NCI-H1092 (cell line): ENCODE measurements at regions not wholly inside any gene's neighbourhood (a gene's known extent, or its start where the extent isn't known, plus 50 kb on each side); places are given as distances from the start of the nearest gene placed in this dataset.
"Not testable (repeated sequence)": the region's sequence is repeated elsewhere in the genome, so short reads cannot be mapped to it uniquely, and the experiment has no call there.

ENCODE experiments used
- DNase-seq: peaks from one replicate; lab custom pipeline; 2025; lab: John Stamatoyannopoulos, UW

DNA sequence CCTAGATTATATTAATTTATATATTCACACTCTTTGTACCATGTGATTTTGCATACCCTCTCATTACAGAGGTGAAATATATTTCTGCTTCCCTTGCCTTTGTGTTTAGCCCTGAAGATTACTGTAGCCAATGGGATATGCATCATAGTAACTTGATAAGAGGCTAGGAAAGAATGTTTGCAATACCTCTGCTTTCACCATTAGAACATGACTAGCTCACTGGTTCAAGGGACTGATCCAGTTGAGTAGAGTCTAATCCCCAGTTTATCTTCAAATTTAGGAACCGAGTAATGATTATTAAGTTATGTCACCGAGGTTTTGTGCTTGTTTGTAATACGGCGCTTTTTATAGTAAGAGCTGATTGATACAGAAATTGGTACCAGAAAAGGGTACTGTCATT is 552.6 kb upstream of the GJE1 start:
- DNase-seq, result no peak

DNA sequence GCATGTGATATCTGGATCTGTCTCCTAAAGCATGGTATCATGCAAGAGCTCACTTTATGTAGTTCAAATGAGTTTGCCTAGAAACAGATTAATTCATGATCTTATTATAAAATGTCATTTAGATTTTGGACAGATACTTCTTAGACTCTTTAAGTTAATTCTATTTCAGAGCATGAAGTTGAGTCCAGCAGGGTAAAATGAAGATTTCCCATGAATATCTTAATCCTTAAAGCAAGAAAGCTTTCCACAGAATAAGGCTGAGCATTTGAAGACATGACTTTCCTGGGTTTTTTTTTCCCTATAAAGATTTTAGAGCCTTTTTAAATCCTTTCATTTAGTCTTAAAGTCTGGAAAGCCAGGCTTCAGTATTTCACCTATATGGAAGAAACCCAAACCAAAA is 556.0 kb upstream of the GJE1 start:
- DNase-seq, result no peak

DNA sequence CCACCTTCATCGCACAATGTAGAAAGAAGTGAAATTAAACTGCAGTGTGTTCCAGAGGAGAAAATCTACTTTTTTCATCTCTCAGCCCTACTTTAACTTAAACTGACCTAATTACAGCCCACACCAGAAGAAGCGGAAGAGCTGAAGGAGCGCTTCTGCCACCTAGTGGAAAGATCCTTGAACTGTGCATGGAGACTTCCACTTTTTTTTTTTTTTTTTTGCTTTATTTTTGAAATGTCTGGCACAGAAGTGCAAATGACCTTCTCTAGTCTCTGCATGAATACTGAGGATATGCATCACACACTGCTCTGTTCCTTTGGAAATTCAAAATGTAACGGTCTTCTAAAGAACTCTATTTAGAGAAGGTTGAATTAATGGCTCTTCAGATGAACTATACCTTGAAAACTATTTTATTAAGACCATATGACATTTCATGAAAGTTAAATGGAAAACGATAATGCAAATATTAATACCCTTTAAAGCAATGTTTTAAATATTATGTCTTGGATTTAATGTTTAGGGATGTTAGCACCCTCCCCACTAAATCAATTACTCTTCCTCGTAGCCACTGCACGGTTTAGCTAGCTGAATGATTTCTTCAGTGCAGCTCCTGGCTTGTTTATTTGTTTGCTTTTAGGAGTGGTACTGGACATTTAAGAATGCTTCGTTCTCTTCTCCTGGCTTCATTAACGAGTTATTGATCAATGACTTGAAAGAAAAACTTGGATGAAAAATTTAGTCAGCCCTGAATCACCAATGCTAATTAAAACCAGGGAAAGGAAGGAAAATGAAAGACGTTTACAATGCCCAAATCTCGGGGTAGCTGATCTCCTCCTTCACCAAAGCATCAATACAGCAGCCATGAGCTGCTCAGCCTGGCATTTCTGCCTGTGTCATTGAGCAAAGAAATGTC is 569.6 kb upstream of the GJE1 start:
- peak; percentile 69 for DNase-seq

- peak; percentile 34 for DNase-seq
Observed at GRCh38 chr6:141562186-141562811, 570.4 kb upstream of the GJE1 start.

DNA sequence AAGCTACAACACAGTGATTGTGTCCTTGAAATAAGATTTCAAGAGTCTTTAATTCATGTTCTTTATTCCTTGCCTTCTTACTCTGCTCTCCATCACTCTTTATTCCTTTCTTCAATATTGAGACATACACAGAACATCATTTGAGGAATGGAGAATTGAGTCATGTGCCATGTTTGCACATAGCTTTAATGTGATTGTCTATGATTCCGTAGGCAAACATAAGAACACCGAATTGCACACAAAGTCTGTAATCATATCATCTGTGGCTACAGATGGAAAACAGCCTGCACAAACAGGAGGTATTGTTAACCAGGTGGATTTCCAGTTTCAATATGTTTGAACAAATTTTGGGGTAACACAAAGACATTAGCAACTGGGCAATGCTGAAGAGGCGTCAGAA is 571.6 kb upstream of the GJE1 start:
- DNase-seq, result peak; percentile 41

- DNase-seq, result peak; percentile 69
Observed at GRCh38 chr6:141552463-141552862, 580.3 kb upstream of the GJE1 start.

- no peak for DNase-seq
Observed at GRCh38 chr6:141552031-141552430, 580.7 kb upstream of the GJE1 start.

DNA sequence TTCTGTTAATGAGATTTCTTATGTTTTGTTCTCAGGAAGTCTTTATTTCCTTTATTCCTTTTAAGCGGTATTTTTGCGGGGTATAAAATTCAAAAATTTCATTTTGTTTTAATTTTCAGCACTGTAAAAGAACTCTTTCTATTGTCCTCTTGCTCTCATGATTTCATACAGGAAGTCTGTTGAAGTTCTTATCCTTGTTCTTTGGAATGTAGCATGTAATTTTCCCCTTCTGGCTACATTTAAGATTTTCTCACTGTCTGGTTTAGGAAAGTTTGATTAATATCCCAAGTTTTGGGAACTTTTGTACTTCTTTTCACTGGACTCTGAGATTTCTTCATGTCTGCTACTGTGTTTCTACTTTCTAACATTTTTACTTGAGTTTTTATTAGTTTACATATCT is 581.4 kb upstream of the GJE1 start:
- no peak for DNase-seq

- no peak for DNase-seq
Observed at GRCh38 chr6:141550471-141550870, 582.3 kb upstream of the GJE1 start.

- DNase-seq, result no peak
Observed at GRCh38 chr6:141548966-141549365, 583.8 kb upstream of the GJE1 start.

DNA sequence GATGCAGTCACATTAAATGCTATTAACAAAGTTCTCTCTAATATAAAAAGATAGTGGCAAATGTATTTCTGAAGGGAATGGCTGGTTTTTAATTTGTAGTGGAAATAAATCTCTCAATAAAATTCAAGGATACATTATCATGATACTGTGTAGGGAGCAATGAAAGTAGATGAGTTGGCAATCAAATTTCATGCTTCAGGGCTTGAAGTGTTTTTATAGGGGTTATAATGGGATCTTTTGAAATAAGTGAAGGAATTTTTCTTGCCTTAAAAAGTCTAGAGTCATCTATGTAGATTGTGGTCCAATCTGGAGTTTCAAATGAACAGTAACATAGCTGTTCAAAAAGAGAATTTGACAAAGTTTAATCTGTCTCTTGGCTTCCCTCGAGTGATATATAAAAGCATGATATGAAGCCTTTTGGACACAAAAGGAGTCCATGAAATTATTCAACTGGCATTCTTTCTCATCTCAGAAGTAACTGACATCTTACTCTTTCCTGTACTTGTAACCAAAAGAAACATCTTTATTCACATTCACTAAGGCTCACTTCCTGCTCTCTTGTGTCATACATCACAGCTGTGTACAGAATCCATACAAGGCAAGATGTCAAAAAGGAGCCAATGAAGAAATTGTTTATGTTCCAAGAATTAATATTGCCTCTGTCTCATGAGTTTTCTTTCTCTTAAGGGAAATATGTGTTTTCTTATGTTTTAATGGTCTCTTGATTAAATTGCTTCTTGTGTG is 591.0 kb upstream of the GJE1 start:
- DNase-seq, result no peak

DNA sequence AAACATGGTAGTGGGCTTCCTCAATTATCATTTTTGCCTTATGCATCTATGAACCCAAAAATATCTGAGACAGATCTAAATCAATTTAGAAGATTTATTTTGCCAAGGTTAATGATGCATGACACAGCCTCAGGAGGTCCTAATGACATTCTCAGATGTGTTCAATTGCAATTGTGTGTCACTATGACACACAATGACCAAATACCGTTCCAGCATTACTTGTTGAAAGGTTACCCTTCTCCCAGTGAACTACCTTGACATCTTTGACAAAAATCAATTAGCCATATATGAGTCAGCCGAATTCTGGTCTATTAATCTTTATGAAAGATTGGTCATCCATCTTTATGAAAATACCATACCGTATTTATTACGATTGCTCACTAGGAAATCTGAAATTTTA is 592.5 kb upstream of the GJE1 start:
- DNase-seq, result no peak

GRCh38 chr6:141539617-141540016 is 593.1 kb upstream of the GJE1 start:
- no peak for DNase-seq

DNA sequence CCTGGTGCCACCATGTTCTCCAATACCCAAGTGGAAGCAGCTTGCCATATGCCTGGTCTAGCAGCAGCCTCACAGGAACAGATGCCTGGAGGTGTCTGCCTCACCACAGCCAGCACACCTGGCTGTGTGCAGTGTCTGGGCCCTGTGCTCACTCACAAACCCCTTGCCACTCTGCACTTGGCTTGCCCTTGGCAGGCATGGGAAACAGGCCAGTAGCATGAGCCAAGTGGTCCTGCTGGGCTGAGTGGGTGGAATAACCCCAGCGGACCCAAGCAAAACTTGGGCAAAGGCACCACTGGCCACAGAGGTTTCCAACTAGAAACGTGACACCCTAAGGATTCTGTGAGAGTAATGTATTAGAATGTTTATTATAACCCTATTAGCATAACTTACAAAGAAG is 600.5 kb upstream of the GJE1 start:
- DNase-seq, result no peak

- no peak for DNase-seq
Observed at GRCh38 chr6:141531040-141531439, 601.7 kb upstream of the GJE1 start.

GRCh38 chr6:141528596-141528995 is 604.1 kb upstream of the GJE1 start:
- no peak for DNase-seq

- DNase-seq, result no peak
Observed at GRCh38 chr6:141526985-141527384, 605.7 kb upstream of the GJE1 start.

DNA sequence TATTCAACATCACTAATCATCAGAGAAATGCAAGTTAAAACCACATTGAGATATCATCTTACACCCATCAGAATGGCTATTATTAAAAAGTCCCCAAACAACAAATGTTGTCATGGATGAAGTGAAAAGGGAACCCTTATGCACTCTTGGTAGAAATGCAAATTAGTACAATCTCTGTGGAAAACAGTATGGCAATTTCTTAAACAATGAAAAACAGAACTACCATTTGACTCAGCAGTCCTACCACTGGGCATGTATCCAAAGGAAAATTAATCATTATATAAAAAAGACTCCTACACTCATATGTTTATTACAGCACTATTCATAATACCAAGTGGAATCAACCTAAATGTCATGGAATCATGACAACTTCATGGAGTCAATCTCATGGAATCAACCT is 611.3 kb upstream of the GJE1 start:
- DNase-seq, result no peak

GRCh38 chr6:141513830-141514229 is 618.9 kb upstream of the GJE1 start:
- no peak for DNase-seq

GRCh38 chr6:141510803-141511202 is 621.9 kb upstream of the GJE1 start:
- no peak for DNase-seq

- not testable (repeated sequence) for DNase-seq
Observed at GRCh38 chr6:141506062-141506461, 626.7 kb upstream of the GJE1 start.

- not testable (repeated sequence) for DNase-seq
Observed at GRCh38 chr6:141504318-141504717, 628.4 kb upstream of the GJE1 start.

GRCh38 chr6:141501616-141502015 is 631.1 kb upstream of the GJE1 start:
- no peak for DNase-seq
